ENCODE measurements at regions not wholly inside any gene's neighbourhood (a gene's known extent, or its start where the extent isn't known, plus 50 kb on each side); places are given as distances from the start of the nearest gene placed in this dataset.

GRCh38 chr5:166505544-166505943, 1785.9 kb upstream of the WWC1 start:
- H3K4me3 ChIP-seq = no peak overlapping the region
- DNase-seq = no peak
- no peak overlapping the region for H3K27ac ChIP-seq
- no peak for TF ChIP-seq CTCF (IDR thresholded peaks at IDR 0.05)
- TF ChIP-seq POLR2A (IDR thresholded peaks at IDR 0.05) = no peak
- no peaks in the 10 kb centered on the region for H3K9me3 ChIP-seq (replicated peaks in 1 of 3)
- H3K27me3 ChIP-seq = no peaks in the 10 kb centered on the region
- H3K36me3 ChIP-seq (replicated peaks in 1 of 2) = no peaks in the 10 kb centered on the region
- H3K4me1 ChIP-seq (replicated peaks in 1 of 2) = no peaks in the 10 kb centered on the region
- intact Hi-C loops (cut with DNase I) = no loop called here

- Histone ChIP-seq H3K27ac (no peak overlapping the region), H3K9me3 (replicated peaks in 1 of 3) (no peaks in the 10 kb centered on the region), H3K36me3 (replicated peaks in 1 of 2) (no peaks in the 10 kb centered on the region), H3K4me3 (no peak overlapping the region), H3K4me1 (replicated peaks in 1 of 2) (no peaks in the 10 kb centered on the region), H3K27me3 (no peaks in the 10 kb centered on the region)
- DNase-seq = peak in 4 of 7 donors; percentile 13 to 24 (median 20)
- TF ChIP-seq POLR2A (IDR thresholded peaks at IDR 0.05) (no peak), CTCF (IDR thresholded peaks at IDR 0.05) (no peak)
- intact Hi-C loops (cut with DNase I) = no loop called here
- WGBS, 4 donors = 44 to 58% (median 45%) methylated on average over 2 of the region's 2 CpGs
These were observed 1783.5 kb upstream of the WWC1 start for GRCh38 chr5:166507810-166508425.

GRCh38 chr5:166509085-166509484, 1782.4 kb upstream of the WWC1 start:
- DNase-seq = no peak
- no peaks in the 10 kb centered on the region for H3K36me3 ChIP-seq (replicated peaks in 1 of 2)
- H3K27ac ChIP-seq = no peak overlapping the region
- H3K4me3 ChIP-seq = no peak overlapping the region
- WGBS, 4 donors = 51 to 64% (median 61%) methylated on average over 3 of the region's 3 CpGs
- H3K4me1 ChIP-seq (replicated peaks in 1 of 2) = no peaks in the 10 kb centered on the region
- no peaks in the 10 kb centered on the region for H3K27me3 ChIP-seq
- TF ChIP-seq CTCF (IDR thresholded peaks at IDR 0.05) (no peak), POLR2A (IDR thresholded peaks at IDR 0.05) (no peak)
- intact Hi-C loops (cut with DNase I) = no loop called here
- H3K9me3 ChIP-seq (replicated peaks in 1 of 3) = no peaks in the 10 kb centered on the region

- no peaks in the 10 kb centered on the region for H3K4me1 ChIP-seq (replicated peaks in 1 of 2)
- no peaks in the 10 kb centered on the region for H3K36me3 ChIP-seq (replicated peaks in 1 of 2)
- no peak overlapping the region for H3K27ac ChIP-seq
- WGBS, 4 donors = 48 to 75% (median 73%) methylated on average over 2 to 5 of the region's 5 CpGs
- no peaks in the 10 kb centered on the region for H3K9me3 ChIP-seq (replicated peaks in 1 of 3)
- intact Hi-C loops (cut with DNase I) = no loop called here
- H3K4me3 ChIP-seq = no peak overlapping the region
- TF ChIP-seq CTCF (IDR thresholded peaks at IDR 0.05) (no peak), POLR2A (IDR thresholded peaks at IDR 0.05) (no peak)
- DNase-seq = no peak
- no peaks in the 10 kb centered on the region for H3K27me3 ChIP-seq
These were observed 1773.5 kb upstream of the WWC1 start for GRCh38 chr5:166517976-166518375.
